ENCODE measurements at regions not wholly inside any gene's neighbourhood (a gene's known extent, or its start where the extent isn't known, plus 50 kb on each side); places are given as distances from the start of the nearest gene placed in this dataset.

DNA sequence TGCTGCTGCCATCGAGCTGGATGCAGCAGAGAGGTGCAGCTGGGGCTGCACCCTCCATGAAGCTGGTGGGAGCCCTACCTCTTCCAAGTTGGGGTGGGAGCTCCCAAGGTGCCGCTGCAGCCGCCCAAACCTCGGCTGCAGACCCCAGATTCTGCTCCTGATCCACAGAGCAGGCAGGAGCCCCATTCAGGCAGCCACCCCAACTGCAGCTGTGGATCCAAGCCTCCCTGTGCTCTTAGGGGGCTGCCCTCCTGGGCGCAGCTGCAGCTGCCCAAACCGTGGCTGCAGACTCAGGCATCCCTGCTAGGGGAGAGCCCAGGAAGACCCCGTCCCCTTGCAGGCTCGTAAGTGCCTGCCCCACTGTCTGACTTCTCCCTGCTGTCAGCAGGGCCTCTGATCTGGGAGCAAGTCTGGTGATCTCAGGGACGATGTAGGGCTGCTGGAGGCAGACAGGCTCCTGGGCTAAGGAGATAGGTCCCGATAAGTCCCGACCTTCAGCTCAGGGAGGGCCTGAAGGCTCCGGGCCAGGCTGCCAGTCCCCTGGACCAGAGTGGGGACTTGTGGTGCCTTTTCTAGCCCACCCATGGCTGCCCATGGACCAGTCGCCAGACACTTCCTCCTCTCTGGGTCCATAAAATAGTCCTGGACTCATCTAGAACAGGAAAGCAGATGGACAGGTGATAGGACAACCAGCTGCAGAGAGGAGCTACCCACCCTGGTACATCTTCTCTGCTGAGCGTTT, 767.1 kb upstream of the CDH7 start:
- DNase-seq (ENCODE audit: low read depth), result no peak
- no peak overlapping the region for H3K4me3 ChIP-seq (ENCODE audit: low read depth, low read length)
- TF ChIP-seq CTCF (conservative IDR thresholded peaks at IDR 0.05; ENCODE audit: low read depth, low read length), result no peak

GRCh38 chr18:64982414-64983055, 768.3 kb upstream of the CDH7 start:
- no peak for TF ChIP-seq CTCF (conservative IDR thresholded peaks at IDR 0.05; ENCODE audit: low read depth, low read length)
- DNase-seq (ENCODE audit: low read depth), result no peak
- no peak overlapping the region for H3K4me3 ChIP-seq (ENCODE audit: low read depth, low read length)

GRCh38 chr18:64981915-64982314, 768.9 kb upstream of the CDH7 start:
- DNase-seq (ENCODE audit: low read depth), result no peak
- no peak overlapping the region for H3K4me3 ChIP-seq (ENCODE audit: low read depth, low read length)
- TF ChIP-seq CTCF (conservative IDR thresholded peaks at IDR 0.05; ENCODE audit: low read depth, low read length), result no peak

DNA sequence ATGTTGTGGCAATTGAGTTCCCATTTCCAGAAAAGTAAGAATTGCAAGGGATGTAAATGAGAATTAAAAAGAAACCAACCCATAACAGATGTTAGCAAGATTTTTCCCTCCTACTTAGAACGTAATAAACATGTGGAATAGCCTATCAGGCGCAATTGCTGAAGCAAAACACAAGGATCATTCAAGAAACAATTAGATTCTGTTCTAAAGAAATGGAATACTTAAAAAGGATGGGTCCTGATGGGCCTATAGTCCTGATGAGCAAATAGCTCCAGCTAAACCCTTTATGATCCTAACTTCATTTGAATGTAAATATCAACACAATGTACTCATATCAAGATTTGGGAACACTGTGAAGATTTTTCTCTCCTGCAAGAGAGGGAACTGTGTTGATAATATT, 771.0 kb upstream of the CDH7 start:
- H3K4me3 ChIP-seq (ENCODE audit: low read depth, low read length), result no peak overlapping the region
- no peak for DNase-seq (ENCODE audit: low read depth)
- no peak for TF ChIP-seq CTCF (conservative IDR thresholded peaks at IDR 0.05; ENCODE audit: low read depth, low read length)

DNA sequence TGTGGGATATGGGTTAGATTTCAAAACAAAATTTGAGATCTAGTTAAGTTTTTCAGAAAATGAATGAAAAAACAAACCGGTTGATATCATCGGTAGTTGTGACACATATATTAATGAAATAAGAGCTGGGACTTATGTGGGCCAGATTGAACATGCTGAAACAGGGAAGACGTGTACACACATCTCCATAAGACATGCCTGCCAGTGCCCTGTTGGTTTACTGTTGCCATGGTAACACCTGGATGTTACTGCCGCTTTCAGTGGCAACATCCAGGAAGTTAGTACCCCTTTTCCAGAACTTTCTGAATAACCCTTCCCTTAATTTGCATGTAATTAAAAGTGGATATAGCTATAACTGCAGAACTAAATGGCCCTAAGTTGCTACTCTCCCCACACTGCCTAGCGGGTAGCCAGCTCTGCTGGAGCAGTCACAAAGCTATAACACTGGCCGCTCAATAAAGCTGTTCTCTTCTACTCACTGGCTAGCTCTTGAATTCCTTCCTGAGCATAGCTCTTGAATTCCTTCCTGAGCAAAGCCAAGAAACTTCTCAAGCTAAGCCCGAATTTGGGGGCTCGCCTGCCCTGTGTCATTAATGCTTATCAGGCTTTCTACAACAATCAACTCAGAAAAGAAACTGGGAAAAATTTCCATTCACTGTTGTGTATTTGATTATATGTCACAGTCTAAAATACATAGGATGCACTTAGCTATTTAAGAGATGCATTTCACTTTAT, 776.3 kb upstream of the CDH7 start:
- no peak for DNase-seq (ENCODE audit: low read depth)
- H3K4me3 ChIP-seq (ENCODE audit: low read depth, low read length), result no peak overlapping the region
- no peak for TF ChIP-seq CTCF (conservative IDR thresholded peaks at IDR 0.05; ENCODE audit: low read depth, low read length)

GRCh38 chr18:64972545-64972944, 778.3 kb upstream of the CDH7 start:
- no peak for DNase-seq (ENCODE audit: low read depth)
- H3K4me3 ChIP-seq (ENCODE audit: low read depth, low read length), result no peak overlapping the region
- TF ChIP-seq CTCF (conservative IDR thresholded peaks at IDR 0.05; ENCODE audit: low read depth, low read length), result no peak

Data from choroid plexus epithelial cell (primary cell).